Endodermal cell (in vitro differentiated cells): ENCODE measurements at regions not wholly inside any gene's neighbourhood (a gene's known extent, or its start where the extent isn't known, plus 50 kb on each side); places are given as distances from the start of the nearest gene placed in this dataset.

Experiments used
- DNase-seq: peaks from one replicate; pipeline ENCODE4 v3.0.0-alpha.2; 2017
- H3K27ac ChIP-seq: 2 replicates; pipeline ENCODE4 v1.5.1; 2013; ENCODE audit warnings: mild to moderate bottlenecking, low read depth, low read length, moderate library complexity
- H3K27me3 ChIP-seq: 2 replicates; pipeline ENCODE4 v1.6.1; 2013; ENCODE audit warnings: mild to moderate bottlenecking, low read length, moderate library complexity; ENCODE audit not compliant: insufficient read depth, control insufficient read depth, poor library complexity, severe bottlenecking
- H3K36me3 ChIP-seq: 2 replicates; pipeline ENCODE4 v1.7.0; 2013; ENCODE audit warnings: mild to moderate bottlenecking, low read length, moderate library complexity; ENCODE audit not compliant: control insufficient read depth, insufficient read depth
- H3K4me1 ChIP-seq: one replicate; pipeline ENCODE4 v1.7.0; 2013; ENCODE audit warnings: low read length; ENCODE audit not compliant: control insufficient read depth, insufficient read depth
- H3K4me3 ChIP-seq: 2 replicates; pipeline ENCODE4 v1.5.1; 2013; ENCODE audit warnings: mild to moderate bottlenecking, low read length, moderate library complexity
- H3K9ac ChIP-seq: 2 replicates; pipeline ENCODE4 v1.6.1; 2013; ENCODE audit warnings: mild to moderate bottlenecking, low read length, moderate library complexity; ENCODE audit not compliant: poor library complexity, severe bottlenecking; ENCODE audit errors: extremely low read depth
- H3K9me3 ChIP-seq: 2 replicates; pipeline ENCODE4 v1.6.1; 2013; ENCODE audit warnings: mild to moderate bottlenecking, low read length, moderate library complexity; ENCODE audit not compliant: control insufficient read depth
- H3K27ac Mint-ChIP-seq: 2 replicates; pipeline ENCODE4 v1.8.0; 2020; ENCODE audit warnings: mixed read lengths
- H3K27me3 Mint-ChIP-seq: 2 replicates; pipeline ENCODE4 v1.8.0; 2021; ENCODE audit warnings: mild to moderate bottlenecking, mixed read lengths; ENCODE audit not compliant: insufficient read depth
- H3K36me3 Mint-ChIP-seq: 2 replicates; pipeline ENCODE4 v1.8.0; 2020; ENCODE audit warnings: low read depth, mixed read lengths
- H3K4me1 Mint-ChIP-seq: 2 replicates; pipeline ENCODE4 v1.8.0; 2020; ENCODE audit warnings: mixed read lengths
- H3K4me3 Mint-ChIP-seq: 2 replicates; pipeline ENCODE4 v1.8.0; 2020; ENCODE audit warnings: mild to moderate bottlenecking, moderate library complexity, mixed read lengths
- H3K9me3 Mint-ChIP-seq: 2 replicates; pipeline ENCODE4 v1.8.0; 2020; ENCODE audit warnings: mild to moderate bottlenecking, mixed read lengths
- WGBS, 2 experiments: methylation state at CpG; one replicate each; pipeline versions ENCODE4 v1.1.5 to v1.1.7; 2013; ENCODE audit warnings: missing lambda C conversion rate in 2 of 2, mixed read lengths in 1 of 2; ENCODE audit not compliant: insufficient coverage in 1 of 2, insufficient read length in 1 of 2; 5-methylcytosine and 5-hydroxymethylcytosine counted together
- TF ChIP-seq, protein P1 (sequence below): fragments of 200-600 bp; sonication (generic); conservative IDR thresholded peaks from 2 replicates; pipeline ENCODE4 v1.5.0; 2021; ENCODE audit warnings: antibody characterized with exemption, mild to moderate bottlenecking

DNA sequence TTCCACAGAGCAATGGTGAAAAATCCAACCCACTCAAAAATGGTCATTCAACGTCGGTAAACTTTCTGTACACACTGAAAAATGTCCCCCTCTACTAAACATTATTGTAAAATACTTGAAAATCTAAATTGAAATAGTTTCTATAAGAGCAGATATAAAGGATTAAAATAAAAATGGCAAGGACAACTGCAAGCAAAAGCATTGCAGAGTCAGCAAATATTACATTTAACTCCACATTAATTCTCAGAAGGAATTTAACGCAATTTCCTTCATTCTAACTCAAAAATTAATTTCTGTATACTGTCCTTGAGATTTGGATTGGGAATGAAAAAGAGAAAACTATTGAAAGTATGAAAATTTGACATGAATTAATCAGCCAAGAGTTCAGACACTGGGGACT lies 64.4 kb upstream of the SSBP2 start:
- Histone ChIP-seq H3K4me3 (no peak overlapping the region), H3K9me3 (no peaks in the 10 kb centered on the region), H3K27ac (no peak overlapping the region), H3K27me3 (no peaks in the 10 kb centered on the region), H3K4me1 (no peaks in the 10 kb centered on the region), H3K36me3 (no peaks in the 10 kb centered on the region), H3K9ac (no peak overlapping the region)
- H3K36me3 Mint-ChIP-seq, result no peaks in the 10 kb centered on the region
- H3K4me1 Mint-ChIP-seq, result no peaks in the 10 kb centered on the region
- no peak overlapping the region for H3K4me3 Mint-ChIP-seq
- TF ChIP-seq, protein P1, sequence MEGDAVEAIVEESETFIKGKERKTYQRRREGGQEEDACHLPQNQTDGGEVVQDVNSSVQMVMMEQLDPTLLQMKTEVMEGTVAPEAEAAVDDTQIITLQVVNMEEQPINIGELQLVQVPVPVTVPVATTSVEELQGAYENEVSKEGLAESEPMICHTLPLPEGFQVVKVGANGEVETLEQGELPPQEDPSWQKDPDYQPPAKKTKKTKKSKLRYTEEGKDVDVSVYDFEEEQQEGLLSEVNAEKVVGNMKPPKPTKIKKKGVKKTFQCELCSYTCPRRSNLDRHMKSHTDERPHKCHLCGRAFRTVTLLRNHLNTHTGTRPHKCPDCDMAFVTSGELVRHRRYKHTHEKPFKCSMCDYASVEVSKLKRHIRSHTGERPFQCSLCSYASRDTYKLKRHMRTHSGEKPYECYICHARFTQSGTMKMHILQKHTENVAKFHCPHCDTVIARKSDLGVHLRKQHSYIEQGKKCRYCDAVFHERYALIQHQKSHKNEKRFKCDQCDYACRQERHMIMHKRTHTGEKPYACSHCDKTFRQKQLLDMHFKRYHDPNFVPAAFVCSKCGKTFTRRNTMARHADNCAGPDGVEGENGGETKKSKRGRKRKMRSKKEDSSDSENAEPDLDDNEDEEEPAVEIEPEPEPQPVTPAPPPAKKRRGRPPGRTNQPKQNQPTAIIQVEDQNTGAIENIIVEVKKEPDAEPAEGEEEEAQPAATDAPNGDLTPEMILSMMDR, result no peak
- DNase-seq, result no peak
- no peaks in the 10 kb centered on the region for H3K27me3 Mint-ChIP-seq
- H3K27ac Mint-ChIP-seq, result no peak overlapping the region
- no peaks in the 10 kb centered on the region for H3K9me3 Mint-ChIP-seq
- 92% methylated on average over 3 of the region's 3 CpGs; no CpG with 5 or more reads in 1 of the 2 experiments for WGBS, 2 experiments

DNA sequence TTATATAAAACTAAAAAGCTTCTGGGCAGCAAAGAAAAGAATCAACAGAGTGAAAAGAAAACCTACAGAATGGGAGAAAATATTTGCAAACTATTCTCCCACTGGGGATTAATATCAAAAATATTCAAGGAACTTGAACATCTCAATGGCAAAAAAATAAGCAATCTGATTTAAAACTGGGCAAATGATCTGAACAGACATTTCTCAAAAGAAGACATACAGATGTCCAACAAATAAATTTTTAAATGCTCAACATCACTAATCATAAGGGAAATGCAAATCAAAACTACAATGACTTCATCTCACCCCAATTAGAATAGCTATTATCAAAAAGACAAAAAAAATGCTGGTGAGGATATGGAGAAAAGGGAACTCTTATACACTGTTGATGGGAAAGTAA lies 57.2 kb upstream of the SSBP2 start:
- TF ChIP-seq, protein P1, result no peak
- Histone ChIP-seq H3K36me3 (no peaks in the 10 kb centered on the region), H3K27me3 (no peaks in the 10 kb centered on the region), H3K4me3 (no peak overlapping the region), H3K4me1 (no peaks in the 10 kb centered on the region), H3K27ac (no peak overlapping the region), H3K9me3 (peaks cover 12% of the 10 kb centered on the region), H3K9ac (no peak overlapping the region)
- no peak for DNase-seq
- Mint-ChIP-seq H3K4me3 (no peak overlapping the region), H3K27me3 (no peaks in the 10 kb centered on the region), H3K4me1 (no peaks in the 10 kb centered on the region), H3K27ac (no peak overlapping the region), H3K36me3 (no peaks in the 10 kb centered on the region), H3K9me3 (peaks cover 19% of the 10 kb centered on the region)

DNA sequence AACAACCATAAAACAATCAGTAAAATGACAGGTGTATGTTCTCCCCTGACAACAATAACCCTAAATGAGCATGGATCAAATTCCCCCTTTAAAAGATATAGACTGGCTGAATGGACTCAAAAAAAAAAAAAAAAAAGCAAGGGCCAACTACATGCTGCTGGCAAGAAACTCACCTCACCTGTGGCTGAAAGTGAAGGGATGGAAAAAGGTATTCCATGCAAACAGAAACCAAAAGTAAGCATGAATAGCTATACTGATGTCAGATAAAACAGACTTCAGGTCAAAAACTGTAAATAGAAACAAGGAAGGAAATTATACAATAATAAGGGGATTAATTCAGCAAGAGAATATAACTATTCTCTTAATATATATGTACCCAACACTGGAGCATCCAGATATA lies 54.2 kb upstream of the SSBP2 start:
- H3K36me3 ChIP-seq, result no peaks in the 10 kb centered on the region
- TF ChIP-seq, protein P1, result no peak
- no peaks in the 10 kb centered on the region for H3K4me1 ChIP-seq
- H3K27me3 ChIP-seq, result no peaks in the 10 kb centered on the region
- H3K4me3 Mint-ChIP-seq, result no peak overlapping the region
- H3K36me3 Mint-ChIP-seq, result no peaks in the 10 kb centered on the region
- peaks cover 19% of the 10 kb centered on the region for H3K9me3 Mint-ChIP-seq
- H3K4me3 ChIP-seq, result no peak overlapping the region
- no peak for DNase-seq
- peaks cover 12% of the 10 kb centered on the region for H3K9me3 ChIP-seq
- H3K27ac ChIP-seq, result no peak overlapping the region
- no peaks in the 10 kb centered on the region for H3K4me1 Mint-ChIP-seq
- H3K27me3 Mint-ChIP-seq, result no peaks in the 10 kb centered on the region
- no peak overlapping the region for H3K27ac Mint-ChIP-seq
- no peak overlapping the region for H3K9ac ChIP-seq
